ENCODE measurements at regions not wholly inside any gene's neighbourhood (a gene's known extent, or its start where the extent isn't known, plus 50 kb on each side); places are given as distances from the start of the nearest gene placed in this dataset.
"Not testable (repeated sequence)": the region's sequence is repeated elsewhere in the genome, so short reads cannot be mapped to it uniquely, and the experiment has no call there.

GRCh38 chr11:8773916-8774539 lies 91.4 kb downstream of the RPL27A start:
- no peak for DNase-seq (ENCODE audit: low spot score in 2 of 2, unreplicated experiment in 2 of 2)
- no peaks in the 10 kb centered on the region for H3K27me3 Mint-ChIP-seq (ENCODE audit: low read depth)
- H3K4me3 Mint-ChIP-seq = no peak overlapping the region
- no peak overlapping the region for H3K27ac Mint-ChIP-seq
- peaks cover 7% of the 10 kb centered on the region for H3K4me1 Mint-ChIP-seq
- no peaks in the 10 kb centered on the region for H3K9me3 Mint-ChIP-seq
- peaks cover 3% of the 10 kb centered on the region for H3K36me3 Mint-ChIP-seq
- TF ChIP-seq CTCF (IDR thresholded peaks at IDR 0.05; ENCODE audit: unreplicated experiment) = no peak

GRCh38 chr11:8774916-8775315 lies 92.3 kb downstream of the RPL27A start:
- H3K27ac Mint-ChIP-seq; DNase-seq (ENCODE audit: low spot score in 2 of 2, unreplicated experiment in 2 of 2); H3K4me1 Mint-ChIP-seq; H3K4me3 Mint-ChIP-seq; H3K36me3 Mint-ChIP-seq; H3K9me3 Mint-ChIP-seq; H3K27me3 Mint-ChIP-seq (ENCODE audit: low read depth): not testable (repeated sequence)

GRCh38 chr11:8775332-8775731 lies 92.7 kb downstream of the RPL27A start:
- Mint-ChIP-seq H3K4me3 (no peak overlapping the region), H3K27ac (no peak overlapping the region), H3K36me3 (peaks cover 8% of the 10 kb centered on the region), H3K4me1 (peaks cover 7% of the 10 kb centered on the region), H3K27me3 (ENCODE audit: low read depth) (no peaks in the 10 kb centered on the region), H3K9me3 (no peaks in the 10 kb centered on the region)
- no peak for DNase-seq (ENCODE audit: low spot score in 2 of 2, unreplicated experiment in 2 of 2)
- TF ChIP-seq CTCF (IDR thresholded peaks at IDR 0.05; ENCODE audit: unreplicated experiment) = no peak

- H3K27ac Mint-ChIP-seq = no peak overlapping the region
- TF ChIP-seq CTCF (IDR thresholded peaks at IDR 0.05; ENCODE audit: unreplicated experiment) = no peak
Measured at GRCh38 chr11:8775734-8776133, 93.1 kb downstream of the RPL27A start.

GRCh38 chr11:8776209-8776608 lies 93.6 kb downstream of the RPL27A start:
- Mint-ChIP-seq H3K27me3 (ENCODE audit: low read depth) (no peaks in the 10 kb centered on the region), H3K27ac (no peak overlapping the region), H3K36me3 (peaks cover 10% of the 10 kb centered on the region), H3K4me3 (no peak overlapping the region), H3K4me1 (peaks cover 7% of the 10 kb centered on the region), H3K9me3 (no peaks in the 10 kb centered on the region)
- no peak for TF ChIP-seq CTCF (IDR thresholded peaks at IDR 0.05; ENCODE audit: unreplicated experiment)
- DNase-seq (ENCODE audit: low spot score in 2 of 2, unreplicated experiment in 2 of 2) = no peak

More at GRCh38 chr11:8775734-8776133, 93.1 kb downstream of the RPL27A start:
- no peaks in the 10 kb centered on the region for H3K27me3 Mint-ChIP-seq (ENCODE audit: low read depth)
- no peak overlapping the region for H3K4me3 Mint-ChIP-seq
- peaks cover 10% of the 10 kb centered on the region for H3K36me3 Mint-ChIP-seq
- H3K9me3 Mint-ChIP-seq = no peaks in the 10 kb centered on the region
- DNase-seq (ENCODE audit: low spot score in 2 of 2, unreplicated experiment in 2 of 2) = no peak
- peaks cover 7% of the 10 kb centered on the region for H3K4me1 Mint-ChIP-seq

- Mint-ChIP-seq H3K9me3 (no peaks in the 10 kb centered on the region), H3K4me1 (peaks cover 5% of the 10 kb centered on the region), H3K27ac (no peak overlapping the region), H3K36me3 (peaks cover 10% of the 10 kb centered on the region), H3K4me3 (no peak overlapping the region), H3K27me3 (ENCODE audit: low read depth) (no peaks in the 10 kb centered on the region)
- TF ChIP-seq CTCF (IDR thresholded peaks at IDR 0.05; ENCODE audit: unreplicated experiment) = no peak
- no peak for DNase-seq (ENCODE audit: low spot score in 2 of 2, unreplicated experiment in 2 of 2)
Measured at GRCh38 chr11:8777907-8778767, 95.5 kb downstream of the RPL27A start.

All from mesothelial cell of epicardium (in vitro differentiated cells).